ENCODE measurements at regions not wholly inside any gene's neighbourhood (a gene's known extent, or its start where the extent isn't known, plus 50 kb on each side); places are given as distances from the start of the nearest gene placed in this dataset.

DNA sequence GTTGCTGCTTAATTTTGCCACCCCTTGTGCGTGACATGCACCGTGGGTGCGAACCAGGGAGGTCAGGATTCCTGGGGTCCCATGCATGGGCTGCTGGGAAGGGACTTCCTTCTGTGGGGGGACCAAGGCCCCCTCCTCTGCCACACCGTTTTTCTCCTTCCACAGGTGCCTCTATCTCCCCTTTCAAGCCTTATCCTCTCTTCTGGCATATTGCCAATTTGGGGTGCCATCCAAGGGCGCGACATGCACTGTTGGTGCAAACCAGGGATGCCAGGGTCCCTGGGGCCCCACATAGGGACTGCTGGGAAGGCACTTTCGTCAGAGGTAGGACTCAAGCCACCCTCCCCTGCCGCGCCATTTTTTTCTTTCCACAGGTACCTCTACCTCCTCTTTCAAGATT lies 289.0 kb downstream of the ALG10 start:
- no peak for DNase-seq (ENCODE audit: low read depth)
- in situ Hi-C loops (cut with HindIII; ENCODE audit: low pct_unique_long_range_greater_than_20kb, low sequenced_read_pairs): no loop called here

DNA sequence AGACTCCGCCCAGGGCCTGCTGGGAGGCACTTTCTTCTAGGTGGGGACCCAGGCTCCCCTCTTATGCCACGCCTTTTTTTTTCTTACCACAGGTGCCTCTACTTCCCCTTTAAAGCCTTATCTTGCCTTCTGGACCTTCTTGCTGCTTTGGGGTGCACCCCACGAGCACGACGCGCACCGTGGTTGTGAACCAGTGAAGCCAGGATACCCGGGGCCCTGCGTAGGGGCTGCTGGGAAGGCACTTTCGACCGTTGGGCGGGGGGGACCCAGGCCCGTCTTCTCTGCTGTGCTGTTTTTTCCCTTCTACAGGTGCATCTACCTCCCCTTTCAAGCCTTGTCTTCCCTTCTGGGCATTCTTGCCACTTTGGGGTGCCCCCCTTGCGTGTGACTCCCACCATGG lies 305.4 kb downstream of the ALG10 start:
- no peak for DNase-seq (ENCODE audit: low read depth)
- in situ Hi-C loops (cut with HindIII; ENCODE audit: low pct_unique_long_range_greater_than_20kb, low sequenced_read_pairs): no loop called here

DNA sequence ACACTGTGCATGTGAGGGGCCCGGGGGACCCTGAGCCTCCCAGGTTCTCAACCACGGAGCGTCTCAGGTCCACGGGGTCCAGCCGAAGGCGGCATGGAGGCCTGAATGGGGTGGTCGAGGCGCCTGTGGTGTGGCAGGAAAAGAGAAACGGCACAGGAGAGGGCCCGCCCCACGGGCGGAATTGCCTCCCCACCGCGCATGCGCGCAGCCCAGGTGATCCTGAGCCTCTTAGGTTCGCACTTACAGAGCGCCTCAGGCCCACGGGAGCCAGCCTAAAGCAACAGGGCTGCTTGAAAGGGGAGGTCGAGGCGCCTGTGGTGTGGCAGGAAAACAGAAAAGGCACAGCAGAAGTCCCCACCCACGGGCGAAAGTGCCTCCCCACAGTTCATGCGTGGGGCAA lies 311.0 kb downstream of the ALG10 start:
- in situ Hi-C loops (cut with HindIII; ENCODE audit: low pct_unique_long_range_greater_than_20kb, low sequenced_read_pairs): no loop called here
- no peak for DNase-seq (ENCODE audit: low read depth)

DNA sequence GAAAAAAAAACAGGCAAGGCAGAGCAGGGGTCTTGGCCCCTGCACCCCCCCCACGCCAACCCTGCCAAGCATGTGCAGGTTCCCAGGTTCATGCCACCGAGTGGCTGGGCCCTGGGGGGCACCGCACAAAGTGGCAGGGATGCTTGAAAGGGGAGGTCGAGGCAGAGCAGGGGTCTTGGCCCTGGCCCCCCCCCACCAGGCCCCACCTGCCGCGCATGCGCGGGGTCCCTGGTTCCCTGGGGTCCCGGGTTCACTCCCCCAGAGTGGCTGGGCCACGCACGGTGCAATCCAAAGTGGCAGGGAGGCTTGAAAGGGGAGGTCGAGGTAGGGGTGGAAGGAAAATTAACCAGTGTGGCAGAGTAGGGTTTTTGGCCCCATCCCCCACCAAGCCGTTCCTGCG lies 312.2 kb downstream of the ALG10 start:
- in situ Hi-C loops (cut with HindIII; ENCODE audit: low pct_unique_long_range_greater_than_20kb, low sequenced_read_pairs): no loop called here
- DNase-seq (ENCODE audit: low read depth): no peak

DNA sequence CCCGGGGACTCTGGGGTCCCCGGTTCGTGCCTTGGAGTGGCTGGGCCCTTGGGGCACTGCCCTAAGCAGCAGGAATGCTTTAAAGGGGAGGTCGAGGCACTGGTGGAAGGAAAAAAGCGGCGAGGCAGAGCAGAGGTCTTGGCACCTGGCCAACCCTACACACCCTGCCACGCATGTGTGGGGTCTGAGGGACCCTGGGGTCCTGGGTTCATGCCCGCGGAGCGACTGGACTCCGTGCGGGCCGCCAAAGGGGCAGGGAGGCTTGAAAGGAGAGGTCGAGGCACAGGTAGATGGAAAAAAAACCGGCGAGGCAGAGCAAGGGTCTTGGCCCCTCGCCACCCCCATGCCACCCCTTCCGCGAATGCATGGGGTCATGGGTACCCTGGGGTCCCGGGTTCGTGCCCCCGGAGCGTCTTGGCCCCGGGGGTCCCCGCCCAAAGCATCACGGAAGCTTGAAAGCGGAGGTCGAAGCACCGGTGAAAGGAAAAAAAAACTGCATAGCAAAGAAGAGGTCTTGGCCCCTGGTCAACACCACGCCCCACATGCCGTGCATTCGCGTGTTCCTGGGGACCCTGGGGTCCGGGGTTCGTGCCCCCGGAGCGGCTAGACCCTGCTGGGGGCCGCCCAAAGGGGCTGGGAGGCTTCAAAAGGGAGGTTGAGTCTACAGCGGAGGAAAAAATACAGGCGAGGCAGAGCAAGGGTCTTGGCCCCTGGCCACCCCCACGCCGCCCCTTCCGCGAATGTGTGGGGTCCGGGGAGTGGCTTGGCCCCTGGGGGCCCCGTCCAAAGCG lies 312.9 kb downstream of the ALG10 start:
- in situ Hi-C loops (cut with HindIII; ENCODE audit: low pct_unique_long_range_greater_than_20kb, low sequenced_read_pairs): no loop called here
- DNase-seq (ENCODE audit: low read depth): no peak

DNA sequence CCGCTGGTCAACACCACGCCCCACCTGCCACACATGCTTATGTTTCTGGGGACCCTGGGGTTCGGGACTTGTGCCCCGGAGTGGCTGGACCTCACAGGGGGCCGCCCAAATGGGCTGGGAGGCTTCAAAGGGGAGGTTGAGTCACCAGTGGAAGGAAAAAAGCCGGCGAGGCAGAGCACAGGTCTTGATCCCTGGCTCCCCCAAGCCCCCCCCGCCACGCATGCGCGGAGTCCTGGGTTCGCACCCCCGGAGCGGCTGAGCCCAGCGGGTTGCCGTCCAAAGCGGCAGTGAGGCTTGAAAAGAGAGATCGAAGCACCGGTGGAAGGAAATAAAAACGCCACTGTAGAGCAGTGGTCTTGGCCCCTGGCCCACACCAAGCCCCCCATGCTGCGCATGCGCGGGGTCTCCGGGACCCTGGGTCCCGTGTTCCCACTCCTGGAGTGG lies 313.5 kb downstream of the ALG10 start:
- DNase-seq (ENCODE audit: low read depth): no peak
- in situ Hi-C loops (cut with HindIII; ENCODE audit: low pct_unique_long_range_greater_than_20kb, low sequenced_read_pairs): no loop called here

DNA sequence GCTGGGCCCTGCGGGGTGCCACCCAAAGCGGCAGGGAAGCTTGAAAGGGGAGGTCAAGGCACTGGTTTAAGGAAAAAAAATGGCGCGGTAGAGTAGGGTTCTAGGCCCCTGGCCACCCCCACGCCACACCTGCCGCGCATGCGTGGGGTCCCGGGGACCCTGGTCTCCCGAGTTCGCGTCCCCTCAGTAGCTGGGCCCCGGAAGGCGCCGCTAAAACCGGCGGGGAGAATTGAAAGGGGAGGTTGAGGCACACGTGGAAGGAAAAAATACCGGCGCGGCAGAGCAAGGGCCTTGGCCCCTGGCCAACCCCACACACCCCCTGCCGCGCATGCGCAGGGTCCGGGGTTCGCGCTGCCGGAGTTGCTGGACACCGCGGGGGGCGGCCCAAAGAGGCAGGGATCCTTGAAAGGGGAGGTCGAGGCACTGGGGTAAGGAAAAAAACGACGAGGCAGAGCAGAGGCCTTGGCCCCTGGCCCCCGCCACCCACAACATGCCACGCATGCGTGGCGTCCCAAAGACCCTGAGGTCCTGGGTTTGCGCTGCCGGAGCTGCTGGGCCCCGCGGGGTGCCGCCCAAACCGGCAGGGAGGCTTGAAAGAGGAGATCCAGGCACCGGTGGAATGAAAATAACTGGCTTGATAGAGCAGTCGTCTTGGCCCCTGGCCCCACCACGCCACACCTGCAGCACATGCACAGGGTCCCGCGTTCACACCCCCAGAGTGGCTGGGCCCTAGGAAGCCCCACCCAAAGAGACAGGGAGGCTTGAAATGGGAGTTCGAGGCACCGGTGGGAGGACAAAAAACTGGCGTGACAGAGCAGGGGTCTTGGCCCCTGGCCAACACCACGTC lies 314.5 kb downstream of the ALG10 start:
- in situ Hi-C loops (cut with HindIII; ENCODE audit: low pct_unique_long_range_greater_than_20kb, low sequenced_read_pairs): no loop called here
- DNase-seq (ENCODE audit: low read depth): no peak

DNA sequence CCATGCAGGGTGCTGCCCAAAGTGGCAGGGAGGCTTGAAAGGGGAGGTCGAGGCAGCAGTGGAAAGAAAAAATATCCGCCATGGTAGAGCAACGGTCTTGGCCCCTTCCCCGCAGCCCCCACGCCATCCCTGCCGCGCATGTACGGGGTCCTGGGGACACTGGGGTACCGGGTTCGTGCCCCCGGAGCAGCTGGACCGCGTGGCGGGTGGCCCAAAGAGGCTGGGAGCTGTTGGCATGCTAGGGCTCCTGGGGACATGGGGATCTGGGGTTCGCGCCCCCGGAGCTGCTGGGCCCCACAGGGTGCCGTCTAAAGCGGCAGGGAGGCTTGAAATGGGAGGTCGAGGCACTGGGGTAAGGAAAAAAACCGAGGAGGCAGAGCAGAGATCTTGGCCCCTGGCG lies 316.5 kb downstream of the ALG10 start:
- DNase-seq (ENCODE audit: low read depth): no peak
- in situ Hi-C loops (cut with HindIII; ENCODE audit: low pct_unique_long_range_greater_than_20kb, low sequenced_read_pairs): no loop called here

DNA sequence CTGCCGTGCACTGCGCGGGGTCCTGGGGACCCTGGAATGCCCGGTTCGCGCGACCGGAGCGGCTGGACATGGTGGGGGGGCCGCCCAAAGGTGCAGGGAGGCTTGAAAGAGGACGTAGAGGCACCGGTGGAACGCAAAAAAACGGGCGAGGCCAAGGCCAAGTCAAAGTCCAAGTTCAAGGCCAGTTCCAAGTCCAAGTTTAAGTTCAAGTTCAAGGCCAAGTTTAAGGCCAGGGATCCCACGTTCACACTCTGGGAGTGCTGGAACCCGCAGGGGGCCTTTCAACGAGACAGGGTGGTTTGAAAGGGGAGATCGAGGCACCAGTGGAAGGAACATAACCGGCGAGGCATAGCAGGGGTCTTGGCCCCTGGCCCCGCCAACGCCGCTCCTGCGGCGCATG lies 317.6 kb downstream of the ALG10 start:
- DNase-seq (ENCODE audit: low read depth): no peak
- in situ Hi-C loops (cut with HindIII; ENCODE audit: low pct_unique_long_range_greater_than_20kb, low sequenced_read_pairs): no loop called here

DNA sequence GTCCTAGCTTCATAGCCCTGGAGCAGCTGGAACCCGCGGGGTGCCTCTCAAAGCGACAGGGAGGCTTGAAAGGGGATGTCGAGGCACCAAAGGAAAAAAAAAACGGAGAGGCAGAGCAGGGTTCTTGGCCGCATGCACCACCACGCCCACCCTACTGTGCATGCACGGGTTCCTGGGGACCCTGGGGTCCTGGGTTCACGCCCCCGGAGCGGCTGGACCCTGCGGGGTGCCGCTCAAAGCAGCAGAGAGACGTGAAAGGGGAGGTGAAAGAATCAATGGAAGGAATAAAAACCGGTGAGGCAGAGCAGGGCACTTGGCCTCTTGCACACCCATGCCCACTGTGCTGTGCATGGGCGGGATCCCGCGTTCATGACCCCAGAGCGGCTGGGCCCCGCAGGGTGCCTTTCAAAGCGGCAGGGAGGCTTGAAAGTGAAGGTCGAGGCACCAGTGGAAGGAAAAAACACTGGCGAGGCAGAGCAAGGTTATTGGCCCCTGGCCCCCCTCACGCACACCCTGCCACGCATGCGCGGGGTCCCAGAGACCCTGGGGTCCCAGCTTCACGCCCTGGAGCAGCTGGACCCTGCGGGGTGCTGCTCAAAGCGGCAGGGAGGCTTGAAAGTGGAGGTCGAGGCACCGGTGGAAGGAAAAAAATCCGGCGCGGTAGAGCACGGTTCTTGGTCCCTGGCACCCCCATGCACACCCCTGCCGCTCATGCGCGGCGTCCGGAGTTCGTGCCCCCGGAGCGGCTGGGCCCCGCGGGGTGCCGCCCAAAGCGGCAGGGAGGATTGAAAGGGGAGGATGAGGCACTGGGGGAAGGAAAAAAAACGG lies 318.5 kb downstream of the ALG10 start:
- peak; percentile 21 for DNase-seq (ENCODE audit: low read depth)
- in situ Hi-C loops (cut with HindIII; ENCODE audit: low pct_unique_long_range_greater_than_20kb, low sequenced_read_pairs): no loop called here

DNA sequence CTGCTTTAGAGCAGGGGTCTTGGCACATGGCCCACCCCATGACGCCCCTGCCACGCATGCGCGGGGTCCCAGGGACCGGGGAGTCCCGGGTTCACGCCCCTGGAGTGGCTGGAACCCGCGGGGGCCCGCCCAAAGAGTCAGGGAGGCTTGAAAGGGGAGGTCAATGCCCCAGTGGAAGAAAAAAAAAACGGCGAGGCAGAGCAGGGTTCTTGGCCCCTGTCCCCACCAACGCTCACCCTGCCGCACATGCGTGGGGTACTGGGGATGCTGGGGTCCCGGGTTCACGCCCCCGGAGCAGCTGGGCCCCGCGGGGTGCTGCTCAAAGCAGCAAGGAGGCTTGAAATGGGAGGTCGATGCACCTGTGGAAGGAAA lies 319.1 kb downstream of the ALG10 start:
- DNase-seq (ENCODE audit: low read depth): no peak
- in situ Hi-C loops (cut with HindIII; ENCODE audit: low pct_unique_long_range_greater_than_20kb, low sequenced_read_pairs): no loop called here

DNA sequence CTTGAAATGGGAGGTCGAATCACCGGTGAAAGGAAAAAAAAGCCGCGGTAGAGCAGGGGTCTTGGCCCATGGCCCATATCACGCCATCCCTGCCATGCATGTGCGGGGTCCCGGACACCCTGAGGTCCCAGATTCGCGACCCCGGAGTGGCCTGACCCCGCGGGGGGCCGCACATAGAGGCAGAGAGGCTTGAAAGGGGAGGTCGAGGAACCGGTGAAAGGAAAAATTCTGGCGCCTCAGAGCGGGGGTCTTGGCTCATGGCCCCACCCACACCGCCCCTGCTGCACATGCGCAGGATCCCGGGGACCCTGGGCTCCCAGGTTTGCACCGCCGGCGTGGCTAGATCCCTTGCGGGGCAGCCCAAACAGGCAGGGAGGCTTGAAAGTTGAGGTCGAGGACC lies 319.8 kb downstream of the ALG10 start:
- DNase-seq (ENCODE audit: low read depth): no peak
- in situ Hi-C loops (cut with HindIII; ENCODE audit: low pct_unique_long_range_greater_than_20kb, low sequenced_read_pairs): no loop called here

DNA sequence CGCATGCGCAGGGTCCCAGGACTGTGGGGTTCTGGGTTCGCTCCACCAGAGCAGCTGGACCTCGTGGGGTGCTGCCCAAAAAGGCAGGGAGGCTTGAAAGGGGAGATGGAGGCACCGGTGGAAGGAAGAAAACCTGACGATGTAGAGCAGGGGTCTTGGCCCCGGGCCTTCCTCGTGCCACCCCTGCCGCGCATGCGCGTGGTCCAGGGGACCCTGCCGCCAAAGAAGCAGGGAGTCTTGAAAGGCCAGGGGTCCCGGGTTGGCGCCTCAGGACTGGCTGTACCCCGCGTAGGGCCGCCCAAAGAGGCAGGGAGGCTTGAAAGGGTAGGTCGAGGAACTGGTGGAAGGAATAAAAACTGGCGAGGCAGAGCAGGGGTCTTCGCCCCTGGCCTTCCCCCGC lies 321.0 kb downstream of the ALG10 start:
- no peak for DNase-seq (ENCODE audit: low read depth)
- in situ Hi-C loops (cut with HindIII; ENCODE audit: low pct_unique_long_range_greater_than_20kb, low sequenced_read_pairs): no loop called here

DNA sequence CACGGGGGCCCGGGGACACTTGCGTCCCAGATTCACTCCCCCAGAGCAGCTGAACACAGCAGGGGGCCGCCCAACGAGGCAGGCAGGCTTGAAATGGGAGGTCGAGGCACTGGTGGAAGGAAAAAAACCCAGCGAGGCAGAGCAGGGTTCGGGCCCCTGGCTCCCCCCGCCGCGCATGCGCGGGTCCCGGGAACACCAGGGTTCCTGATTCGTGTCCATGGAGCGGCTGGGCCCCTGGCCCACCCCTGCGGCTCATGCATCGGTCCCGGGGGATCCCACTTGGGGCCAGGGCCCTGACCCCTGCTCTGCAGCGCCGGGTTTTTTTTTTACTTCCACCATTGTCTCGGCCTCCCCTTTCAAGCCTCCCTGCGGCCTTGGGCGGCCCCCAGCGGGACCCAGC lies 321.5 kb downstream of the ALG10 start:
- DNase-seq (ENCODE audit: low read depth): no peak
- in situ Hi-C loops (cut with HindIII; ENCODE audit: low pct_unique_long_range_greater_than_20kb, low sequenced_read_pairs): no loop called here

DNA sequence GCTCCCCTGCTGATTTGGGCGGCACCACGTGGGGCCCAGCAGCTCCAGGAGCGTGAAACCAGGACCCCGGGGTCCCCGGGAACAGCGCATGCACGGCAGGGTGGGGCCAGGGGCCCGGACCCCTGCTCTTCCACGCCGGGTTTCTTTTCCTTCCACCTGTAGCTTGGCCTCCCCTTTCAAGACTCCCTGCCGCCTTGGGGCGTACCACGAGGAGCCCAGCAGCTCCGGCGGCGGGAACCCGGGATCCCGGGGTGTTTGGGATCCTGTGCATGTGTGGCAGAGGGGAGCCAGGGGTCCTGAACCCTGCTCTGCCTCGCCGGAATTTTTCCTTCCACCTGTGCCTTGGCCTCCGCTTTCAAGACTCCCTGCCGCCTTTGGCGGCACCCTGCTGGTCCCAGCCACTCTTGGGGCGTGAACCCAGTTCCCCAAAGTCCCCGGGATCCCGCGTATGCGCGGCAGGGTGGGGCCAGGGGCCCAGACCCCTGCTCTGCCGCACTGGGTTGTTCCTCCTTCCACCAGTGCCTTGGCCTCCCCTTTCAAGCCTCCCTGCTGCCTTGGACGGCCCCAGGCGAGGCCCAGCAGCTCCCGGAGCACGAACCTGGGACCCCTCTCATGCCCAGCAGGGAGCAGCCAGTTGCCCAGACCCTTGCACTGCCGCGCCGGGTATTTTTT lies 322.7 kb downstream of the ALG10 start:
- in situ Hi-C loops (cut with HindIII; ENCODE audit: low pct_unique_long_range_greater_than_20kb, low sequenced_read_pairs): no loop called here
- DNase-seq (ENCODE audit: low read depth): no peak

DNA sequence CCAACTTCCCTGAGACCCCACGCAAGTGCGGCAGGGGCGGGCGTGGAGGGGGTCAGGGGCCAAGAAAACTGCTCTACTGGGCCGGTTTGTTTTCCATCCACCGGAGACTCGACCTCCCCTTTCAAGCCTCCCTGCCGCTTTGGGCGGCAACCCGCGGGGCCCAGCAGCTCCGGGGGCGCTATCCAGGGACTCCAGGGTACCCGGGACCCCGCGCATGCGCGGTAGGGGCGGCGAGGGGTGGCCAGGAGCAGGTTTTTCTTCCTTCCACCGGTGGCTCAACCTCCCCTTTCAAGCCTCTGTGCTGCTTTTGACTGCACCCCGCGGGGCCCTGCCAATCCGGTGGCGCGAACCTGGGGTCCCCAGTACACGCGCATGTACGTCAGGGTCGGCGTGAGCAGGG lies 323.5 kb downstream of the ALG10 start:
- no peak for DNase-seq (ENCODE audit: low read depth)
- in situ Hi-C loops (cut with HindIII; ENCODE audit: low pct_unique_long_range_greater_than_20kb, low sequenced_read_pairs): no loop called here

DNA sequence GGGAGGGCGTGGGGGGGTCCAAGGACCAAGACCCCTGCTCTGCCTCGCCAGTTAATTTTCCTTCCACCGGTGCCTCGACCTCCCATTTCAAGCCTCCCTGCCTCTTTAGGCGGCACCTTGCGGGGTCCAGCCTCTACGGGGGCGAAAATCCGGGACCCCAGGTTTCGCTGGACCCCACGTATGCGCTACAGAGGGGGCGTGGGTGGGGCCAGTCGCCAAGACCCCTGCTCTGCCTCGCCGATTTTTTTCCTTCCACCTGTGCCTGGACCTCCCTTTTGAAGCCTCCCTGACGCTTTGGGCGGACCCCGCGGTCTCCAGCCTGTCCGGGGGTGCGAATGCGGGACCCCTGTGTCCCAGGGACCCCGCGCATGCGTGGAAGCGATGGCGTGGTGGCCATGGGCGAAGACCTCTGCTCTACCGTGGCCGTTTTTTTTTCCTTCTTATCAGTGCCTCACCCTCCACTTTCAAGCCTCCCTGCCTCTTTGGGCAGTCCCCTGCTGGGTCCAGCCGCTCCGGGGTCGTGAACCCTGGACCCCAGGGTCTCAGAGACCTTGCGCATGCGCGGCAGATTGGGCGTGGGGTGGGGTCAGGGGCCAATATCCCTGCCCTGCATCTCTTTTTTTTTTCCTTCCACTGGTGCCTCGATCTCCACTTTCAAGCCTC lies 324.2 kb downstream of the ALG10 start:
- DNase-seq (ENCODE audit: low read depth): no peak
- in situ Hi-C loops (cut with HindIII; ENCODE audit: low pct_unique_long_range_greater_than_20kb, low sequenced_read_pairs): no loop called here

DNA sequence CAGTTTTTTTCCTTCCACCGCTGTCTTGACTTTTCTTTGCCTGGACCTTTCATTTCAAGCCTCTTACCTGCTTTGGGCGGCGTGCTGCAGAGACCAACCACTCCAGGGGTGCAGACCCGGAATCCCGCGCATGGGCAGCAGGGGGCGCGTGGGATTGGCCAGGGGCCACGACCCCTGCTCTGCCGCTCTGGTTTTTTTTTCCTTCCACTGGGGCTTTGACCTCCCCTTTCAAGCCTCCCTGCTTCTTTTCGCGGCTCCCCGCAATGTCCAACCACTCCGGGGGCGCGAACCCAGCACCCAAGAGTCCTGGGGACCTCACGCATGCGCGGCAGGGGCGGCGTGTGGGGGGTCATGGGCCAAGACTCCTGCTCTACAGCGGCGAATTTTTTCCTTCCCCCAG lies 325.1 kb downstream of the ALG10 start:
- in situ Hi-C loops (cut with HindIII; ENCODE audit: low pct_unique_long_range_greater_than_20kb, low sequenced_read_pairs): no loop called here

More for the DNA sequence above, 325.1 kb downstream of the ALG10 start:
- peak; percentile 27 for DNase-seq (ENCODE audit: low read depth)

All from Caki2 (cell line).